Subcutaneous abdominal adipose tissue (tissue), 5 donors: ENCODE measurements at regions not wholly inside any gene's neighbourhood (a gene's known extent, or its start where the extent isn't known, plus 50 kb on each side); places are given as distances from the start of the nearest gene placed in this dataset.
A peak's percentile ranks its signal among the peaks of the same experiment; 100 is the strongest.
"Not testable (repeated sequence)": the region's sequence is repeated elsewhere in the genome, so short reads cannot be mapped to it uniquely, and the experiment has no call there.

ENCODE experiments used
- H3K27ac ChIP-seq: one replicate; pipeline ENCODE4 v1.7.0; 2013; ENCODE audit warnings: low read depth, mild to moderate bottlenecking, inconsistent platforms, low read length, moderate library complexity
- H3K27me3 ChIP-seq, 5 donors: one replicate each; pipeline ENCODE4 v1.7.0; 2013; ENCODE audit warnings: low read length in 5 of 5, inconsistent platforms in 1 of 5; ENCODE audit not compliant: control insufficient read depth in 5 of 5, insufficient read depth in 4 of 5
- H3K36me3 ChIP-seq, 5 donors: one replicate each; pipeline ENCODE4 v1.7.0; 2013; ENCODE audit warnings: low read length in 5 of 5; ENCODE audit not compliant: control insufficient read depth in 5 of 5, insufficient read depth in 5 of 5
- H3K4me1 ChIP-seq, 5 donors: one replicate each; pipeline ENCODE4 v1.7.0; 2013; ENCODE audit warnings: low read length in 5 of 5, mild to moderate bottlenecking in 3 of 5, moderate library complexity in 1 of 5; ENCODE audit not compliant: control insufficient read depth in 5 of 5, insufficient read depth in 5 of 5
- H3K4me3 ChIP-seq, 5 donors: one replicate each; pipeline ENCODE4 v1.7.0; 2013; ENCODE audit warnings: low read length in 5 of 5, low read depth in 1 of 5
- H3K9ac ChIP-seq, 5 donors: one replicate each; pipeline ENCODE4 v1.7.0; 2013; ENCODE audit warnings: low read length in 5 of 5, mild to moderate bottlenecking in 4 of 5, moderate library complexity in 3 of 5
- H3K9me3 ChIP-seq, 5 donors: one replicate each; pipeline ENCODE4 v1.7.0; 2013; ENCODE audit warnings: low read length in 5 of 5; ENCODE audit not compliant: control insufficient read depth in 5 of 5
- donor health status: healthy.
- donor health status: healthy.
- donor health status: healthy.
- donor health status: healthy.
- donor health status: healthy.

- no peak overlapping the region for H3K27ac ChIP-seq
- H3K4me1 ChIP-seq = no peaks in the 10 kb centered on the region
- no peaks in the 10 kb centered on the region for H3K36me3 ChIP-seq
- H3K9ac ChIP-seq = no peak overlapping the region
- no peak overlapping the region for H3K4me3 ChIP-seq
- peaks cover 0 to 5% (median 2%) of the 10 kb centered on the region in 5 donors for H3K9me3 ChIP-seq
- H3K27me3 ChIP-seq = no peaks in the 10 kb centered on the region
These were observed 565.2 kb downstream of the CDH8 start for GRCh38 chr16:61471023-61471422.

GRCh38 chr16:61465285-61465684, 571.0 kb downstream of the CDH8 start:
- H3K4me1 ChIP-seq = no peaks in the 10 kb centered on the region
- no peak overlapping the region for H3K27ac ChIP-seq
- H3K4me3 ChIP-seq = no peak overlapping the region
- no peaks in the 10 kb centered on the region for H3K36me3 ChIP-seq
- H3K27me3 ChIP-seq = no peaks in the 10 kb centered on the region
- H3K9ac ChIP-seq = no peak overlapping the region
- H3K9me3 ChIP-seq = peaks cover 0 to 4% (median 0%) of the 10 kb centered on the region in 5 donors

- H3K4me3 ChIP-seq = no peak overlapping the region
- no peaks in the 10 kb centered on the region for H3K36me3 ChIP-seq
- H3K27me3 ChIP-seq = no peaks in the 10 kb centered on the region
- H3K9me3 ChIP-seq = peaks cover 0 to 11% (median 10%) of the 10 kb centered on the region in 5 donors
- H3K4me1 ChIP-seq = no peaks in the 10 kb centered on the region
- H3K9ac ChIP-seq = no peak overlapping the region
- H3K27ac ChIP-seq = no peak overlapping the region
These were observed 576.2 kb downstream of the CDH8 start for GRCh38 chr16:61460020-61460419.

DNA sequence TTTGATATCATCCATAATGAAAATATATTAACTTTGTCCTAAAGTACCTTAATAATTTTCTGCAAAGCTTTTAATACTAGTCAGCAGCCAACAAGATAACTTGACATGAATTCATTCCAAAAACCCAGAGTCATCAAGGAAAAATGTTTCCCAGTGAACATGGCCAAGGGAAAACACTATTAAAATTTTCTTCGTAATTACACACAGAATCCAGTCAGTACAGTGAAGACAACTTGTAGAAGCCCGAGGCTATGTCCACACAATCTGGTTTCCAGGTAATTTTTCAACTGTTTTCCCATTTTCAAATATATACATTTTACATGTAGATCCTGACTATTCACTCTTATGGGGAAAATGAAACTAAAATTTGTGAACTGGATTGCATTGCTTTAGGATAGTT, 600.9 kb downstream of the CDH8 start:
- peak overlapping the region in 2 of 5 donors; percentile 25 to 44 for H3K4me3 ChIP-seq
- H3K27ac ChIP-seq = no peak overlapping the region
- no peaks in the 10 kb centered on the region for H3K36me3 ChIP-seq
- no peaks in the 10 kb centered on the region for H3K9me3 ChIP-seq
- no peaks in the 10 kb centered on the region for H3K4me1 ChIP-seq
- no peaks in the 10 kb centered on the region for H3K27me3 ChIP-seq
- no peak overlapping the region for H3K9ac ChIP-seq

- Histone ChIP-seq H3K27me3 (no peaks in the 10 kb centered on the region), H3K4me3 (no peak overlapping the region), H3K9me3 (no peaks in the 10 kb centered on the region), H3K4me1 (no peaks in the 10 kb centered on the region), H3K36me3 (no peaks in the 10 kb centered on the region), H3K9ac (no peak overlapping the region), H3K27ac (no peak overlapping the region)
These were observed 603.8 kb downstream of the CDH8 start for GRCh38 chr16:61432421-61432820.

DNA sequence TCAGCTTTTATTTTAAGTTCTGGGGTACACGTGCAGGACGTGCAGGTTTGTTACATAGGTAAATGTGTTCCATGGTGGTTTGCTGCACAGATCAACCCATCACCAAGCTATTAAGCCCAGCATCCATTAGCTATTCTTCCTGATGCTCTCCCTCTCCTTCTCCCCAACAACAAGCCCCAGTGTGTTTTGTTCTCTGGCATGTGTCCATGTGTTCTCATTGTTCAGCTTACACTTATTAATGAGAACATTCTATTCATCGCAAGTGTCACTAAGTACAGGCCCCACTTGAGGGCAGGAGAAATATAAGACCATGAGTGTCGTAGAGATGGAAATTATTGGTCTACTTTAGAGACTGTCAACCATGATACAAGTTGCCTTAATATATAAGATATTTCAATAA, 615.1 kb downstream of the CDH8 start:
- H3K27me3 ChIP-seq = no peaks in the 10 kb centered on the region
- no peaks in the 10 kb centered on the region for H3K36me3 ChIP-seq
- H3K4me3 ChIP-seq = no peak overlapping the region
- no peak overlapping the region for H3K9ac ChIP-seq
- no peaks in the 10 kb centered on the region for H3K4me1 ChIP-seq
- no peaks in the 10 kb centered on the region for H3K9me3 ChIP-seq
- no peak overlapping the region for H3K27ac ChIP-seq

GRCh38 chr16:61419791-61420190, 616.4 kb downstream of the CDH8 start:
- Histone ChIP-seq H3K4me1 (no peaks in the 10 kb centered on the region), H3K27me3 (no peaks in the 10 kb centered on the region), H3K9ac (no peak overlapping the region), H3K36me3 (no peaks in the 10 kb centered on the region), H3K27ac (no peak overlapping the region), H3K4me3 (no peak overlapping the region), H3K9me3 (no peaks in the 10 kb centered on the region)

DNA sequence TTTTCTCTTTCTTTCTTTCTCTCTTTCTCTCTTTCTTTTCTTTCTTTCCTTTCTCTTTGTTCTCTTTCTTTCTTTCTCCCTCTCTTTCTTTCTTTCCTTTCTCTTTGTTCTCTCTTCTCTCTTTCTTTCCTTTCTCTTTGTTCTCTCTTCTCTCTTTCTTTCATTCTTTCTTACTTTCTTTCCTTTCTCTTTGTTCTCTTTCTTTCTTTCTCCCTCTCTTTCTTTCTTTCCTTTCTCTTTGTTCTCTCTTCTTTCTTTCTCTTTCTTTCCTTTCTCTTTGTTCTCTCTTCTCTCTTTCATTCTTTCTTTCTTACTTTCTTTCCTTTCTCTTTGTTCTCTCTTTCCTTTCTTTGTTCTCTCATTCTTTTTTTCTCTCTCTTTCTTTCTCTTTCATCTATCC, 617.4 kb downstream of the CDH8 start:
- H3K27ac ChIP-seq, H3K4me1 ChIP-seq, H3K4me3 ChIP-seq, H3K9me3 ChIP-seq, H3K27me3 ChIP-seq, H3K36me3 ChIP-seq, H3K9ac ChIP-seq: not testable (repeated sequence)

GRCh38 chr16:61415126-61415525, 621.1 kb downstream of the CDH8 start:
- Histone ChIP-seq H3K9me3 (no peaks in the 10 kb centered on the region), H3K27me3 (no peaks in the 10 kb centered on the region), H3K27ac (no peak overlapping the region), H3K9ac (no peak overlapping the region), H3K36me3 (no peaks in the 10 kb centered on the region), H3K4me1 (no peaks in the 10 kb centered on the region), H3K4me3 (no peak overlapping the region)

- no peak overlapping the region for H3K4me3 ChIP-seq
- H3K27ac ChIP-seq = no peak overlapping the region
- no peaks in the 10 kb centered on the region for H3K36me3 ChIP-seq
- no peaks in the 10 kb centered on the region for H3K27me3 ChIP-seq
- no peak overlapping the region for H3K9ac ChIP-seq
- no peaks in the 10 kb centered on the region for H3K9me3 ChIP-seq
- H3K4me1 ChIP-seq = no peaks in the 10 kb centered on the region
These were observed 623.2 kb downstream of the CDH8 start for GRCh38 chr16:61413021-61413420.

- Histone ChIP-seq H3K4me3 (no peak overlapping the region), H3K9me3 (no peaks in the 10 kb centered on the region), H3K27me3 (no peaks in the 10 kb centered on the region), H3K36me3 (no peaks in the 10 kb centered on the region), H3K9ac (no peak overlapping the region), H3K27ac (no peak overlapping the region), H3K4me1 (no peaks in the 10 kb centered on the region)
These were observed 623.7 kb downstream of the CDH8 start for GRCh38 chr16:61412562-61412961.
